Osteoblast (primary cell): ENCODE measurements at regions not wholly inside any gene's neighbourhood (a gene's known extent, or its start where the extent isn't known, plus 50 kb on each side); places are given as distances from the start of the nearest gene placed in this dataset.

ENCODE experiments used
- DNase-seq: peaks from one replicate; pipeline ENCODE4 v3.0.0; 2011; ENCODE audit warnings: low spot score, mixed read lengths; ENCODE audit not compliant: insufficient read length; ENCODE audit errors: missing footprints
- H2AFZ ChIP-seq: 2 replicates; pipeline ENCODE4 v1.6.0; 2011; ENCODE audit warnings: mild to moderate bottlenecking, low read length
- H3K27ac ChIP-seq: 2 replicates; pipeline ENCODE4 v1.5.1; 2011; ENCODE audit warnings: mild to moderate bottlenecking, low read depth, low read length, moderate library complexity
- H3K27me3 ChIP-seq: 2 replicates; pipeline ENCODE4 v1.6.0; 2012; ENCODE audit warnings: mild to moderate bottlenecking, control low read depth, inconsistent platforms, low read length, moderate library complexity; ENCODE audit not compliant: insufficient read depth
- H3K36me3 ChIP-seq: 2 replicates; pipeline ENCODE4 v1.5.1; 2011; ENCODE audit warnings: mild to moderate bottlenecking, low read length, control low read depth, moderate library complexity; ENCODE audit not compliant: insufficient read depth
- H3K4me1 ChIP-seq: 2 replicates; pipeline ENCODE4 v1.5.1; 2011; ENCODE audit warnings: mild to moderate bottlenecking, low read length, control low read depth, moderate library complexity; ENCODE audit not compliant: insufficient read depth
- H3K4me2 ChIP-seq: 2 replicates; pipeline ENCODE4 v1.6.0; 2011; ENCODE audit warnings: mild to moderate bottlenecking, low read length; ENCODE audit not compliant: insufficient read depth
- H3K4me3 ChIP-seq: fragments of 200-600 bp; sonication (generic); 3 replicates; pipeline ENCODE4 v1.5.1; 2012; ENCODE audit warnings: mild to moderate bottlenecking, low read length, inconsistent platforms; ENCODE audit not compliant: insufficient read depth
- H3K79me2 ChIP-seq: 2 replicates; pipeline ENCODE4 v1.6.0; 2012; ENCODE audit warnings: mild to moderate bottlenecking, low read length, control low read depth, inconsistent platforms; ENCODE audit not compliant: insufficient read depth
- H3K9me3 ChIP-seq: 2 replicates; pipeline ENCODE4 v1.5.1; 2011; ENCODE audit warnings: low read depth, low read length, control low read depth
- H4K20me1 ChIP-seq: 2 replicates; pipeline ENCODE4 v1.6.0; 2012; ENCODE audit warnings: mild to moderate bottlenecking, low read length, control low read depth; ENCODE audit not compliant: insufficient read depth
- CTCF ChIP-seq: IDR thresholded peaks from 2 replicates; pipeline ENCODE4 v1.5.1; 2011; ENCODE audit warnings: mild to moderate bottlenecking, low read depth, low read length, moderate library complexity; ENCODE audit errors: extremely low read depth

- Histone ChIP-seq H3K27me3 (peaks cover 7% of the 10 kb centered on the region), H3K4me3 (no peak overlapping the region), H3K79me2 (no peaks in the 10 kb centered on the region), H3K4me2 (no peak overlapping the region), H3K36me3 (no peaks in the 10 kb centered on the region), H3K27ac (no peak overlapping the region), H3K9me3 (no peaks in the 10 kb centered on the region), H2AFZ (no peak overlapping the region), H3K4me1 (peaks cover 18% of the 10 kb centered on the region), H4K20me1 (no peaks in the 10 kb centered on the region)
- no peak for TF ChIP-seq CTCF
- DNase-seq = no peak
These were observed 109.2 kb upstream of the PTPN1 start for GRCh38 chr20:50400705-50401586.

GRCh38 chr20:50401587-50402418, 108.4 kb upstream of the PTPN1 start:
- Histone ChIP-seq H3K36me3 (no peaks in the 10 kb centered on the region), H3K9me3 (no peaks in the 10 kb centered on the region), H3K4me2 (no peak overlapping the region), H4K20me1 (no peaks in the 10 kb centered on the region), H3K4me1 (peaks cover 18% of the 10 kb centered on the region), H3K27me3 (peaks cover 7% of the 10 kb centered on the region), H2AFZ (no peak overlapping the region), H3K4me3 (no peak overlapping the region), H3K79me2 (no peaks in the 10 kb centered on the region), H3K27ac (no peak overlapping the region)
- DNase-seq = no peak
- no peak for TF ChIP-seq CTCF

- H3K36me3 ChIP-seq = no peaks in the 10 kb centered on the region
- H3K27me3 ChIP-seq = peaks cover 7% of the 10 kb centered on the region
- no peak for TF ChIP-seq CTCF
- H3K4me2 ChIP-seq = no peak overlapping the region
- H3K4me1 ChIP-seq = peaks cover 15% of the 10 kb centered on the region
- H4K20me1 ChIP-seq = no peaks in the 10 kb centered on the region
- H3K4me3 ChIP-seq = no peak overlapping the region
- H2AFZ ChIP-seq = no peak overlapping the region
- DNase-seq = no peak
- no peaks in the 10 kb centered on the region for H3K9me3 ChIP-seq
- no peak overlapping the region for H3K27ac ChIP-seq
- H3K79me2 ChIP-seq = no peaks in the 10 kb centered on the region
These were observed 106.4 kb upstream of the PTPN1 start for GRCh38 chr20:50403565-50404418.
